ENCODE measurements at regions not wholly inside any gene's neighbourhood (a gene's known extent, or its start where the extent isn't known, plus 50 kb on each side); places are given as distances from the start of the nearest gene placed in this dataset.

DNA sequence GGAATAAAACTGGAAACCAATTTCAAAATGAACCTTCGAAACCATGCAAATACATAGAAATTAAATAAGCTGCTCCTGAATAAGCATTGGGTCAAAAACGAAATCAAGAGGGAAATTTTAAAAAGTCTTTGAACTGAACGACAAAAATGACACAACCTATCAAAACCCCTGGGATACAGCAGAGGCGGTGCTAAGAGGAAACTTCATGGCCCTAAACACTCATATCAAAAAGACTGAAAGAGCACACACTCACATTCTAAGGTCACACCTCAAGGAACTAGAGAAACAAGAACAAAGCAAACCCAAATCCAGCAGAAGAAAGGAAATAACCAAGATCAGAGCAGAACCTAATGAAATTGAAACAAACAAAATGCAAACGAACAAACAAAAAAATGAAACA, 85.2 kb upstream of the CDC42BPA start:
- TF ChIP-seq FOSL1 (tag; conservative IDR thresholded peaks at IDR 0.05) (no peak), SMC3 (conservative IDR thresholded peaks at IDR 0.05; ENCODE audit: insufficient read depth, low read depth, low read length) (no peak), PHF20 (IDR thresholded peaks at IDR 0.05; ENCODE audit: partially characterized antibody) (no peak)
- TF ChIP-seq, protein P1, sequence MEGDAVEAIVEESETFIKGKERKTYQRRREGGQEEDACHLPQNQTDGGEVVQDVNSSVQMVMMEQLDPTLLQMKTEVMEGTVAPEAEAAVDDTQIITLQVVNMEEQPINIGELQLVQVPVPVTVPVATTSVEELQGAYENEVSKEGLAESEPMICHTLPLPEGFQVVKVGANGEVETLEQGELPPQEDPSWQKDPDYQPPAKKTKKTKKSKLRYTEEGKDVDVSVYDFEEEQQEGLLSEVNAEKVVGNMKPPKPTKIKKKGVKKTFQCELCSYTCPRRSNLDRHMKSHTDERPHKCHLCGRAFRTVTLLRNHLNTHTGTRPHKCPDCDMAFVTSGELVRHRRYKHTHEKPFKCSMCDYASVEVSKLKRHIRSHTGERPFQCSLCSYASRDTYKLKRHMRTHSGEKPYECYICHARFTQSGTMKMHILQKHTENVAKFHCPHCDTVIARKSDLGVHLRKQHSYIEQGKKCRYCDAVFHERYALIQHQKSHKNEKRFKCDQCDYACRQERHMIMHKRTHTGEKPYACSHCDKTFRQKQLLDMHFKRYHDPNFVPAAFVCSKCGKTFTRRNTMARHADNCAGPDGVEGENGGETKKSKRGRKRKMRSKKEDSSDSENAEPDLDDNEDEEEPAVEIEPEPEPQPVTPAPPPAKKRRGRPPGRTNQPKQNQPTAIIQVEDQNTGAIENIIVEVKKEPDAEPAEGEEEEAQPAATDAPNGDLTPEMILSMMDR (IDR thresholded peaks at IDR 0.05 in 2 of 3, conservative IDR thresholded peaks at IDR 0.05 in 1 of 3; ENCODE audit: insufficient read depth in 2 of 3, low read depth in 1 of 3, low read length in 3 of 3) = no peak
